ENCODE measurements at regions not wholly inside any gene's neighbourhood (a gene's known extent, or its start where the extent isn't known, plus 50 kb on each side); places are given as distances from the start of the nearest gene placed in this dataset.

- no peak overlapping the region for H3K27ac ChIP-seq
- ATAC-seq, result no peak
- no peaks in the 10 kb centered on the region for H3K27me3 ChIP-seq
- no peaks in the 10 kb centered on the region for H3K36me3 ChIP-seq
- H3K4me3 ChIP-seq, result no peak overlapping the region
- TF ChIP-seq CTCF (IDR thresholded peaks at IDR 0.05), result no peak
- no peak for DNase-seq
- no peaks in the 10 kb centered on the region for H3K9me3 ChIP-seq
- intact Hi-C loops (cut with DNase I), result no loop called here
- no peaks in the 10 kb centered on the region for H3K4me1 ChIP-seq
These were observed 58.8 kb upstream of the MAF start for GRCh38 chr16:79659344-79659743.

- DNase-seq (no peak), ATAC-seq (no peak)
- intact Hi-C loops (cut with DNase I), result no loop called here
- Histone ChIP-seq H3K9me3 (no peaks in the 10 kb centered on the region), H3K4me1 (no peaks in the 10 kb centered on the region), H3K4me3 (no peak overlapping the region), H3K27me3 (no peaks in the 10 kb centered on the region), H3K27ac (no peak overlapping the region), H3K36me3 (no peaks in the 10 kb centered on the region)
- no peak for TF ChIP-seq CTCF (IDR thresholded peaks at IDR 0.05)
These were observed 57.9 kb upstream of the MAF start for GRCh38 chr16:79658301-79659033.

- DNase-seq, result no peak
- H3K4me1 ChIP-seq, result no peaks in the 10 kb centered on the region
- H3K27me3 ChIP-seq, result no peaks in the 10 kb centered on the region
- H3K4me3 ChIP-seq, result no peak overlapping the region
- TF ChIP-seq CTCF (IDR thresholded peaks at IDR 0.05), result no peak
- H3K27ac ChIP-seq, result no peak overlapping the region
- H3K36me3 ChIP-seq, result no peaks in the 10 kb centered on the region
- intact Hi-C loops (cut with DNase I), result no loop called here
- H3K9me3 ChIP-seq, result no peaks in the 10 kb centered on the region
- no peak for ATAC-seq
These were observed 56.1 kb upstream of the MAF start for GRCh38 chr16:79656553-79657115.

DNA sequence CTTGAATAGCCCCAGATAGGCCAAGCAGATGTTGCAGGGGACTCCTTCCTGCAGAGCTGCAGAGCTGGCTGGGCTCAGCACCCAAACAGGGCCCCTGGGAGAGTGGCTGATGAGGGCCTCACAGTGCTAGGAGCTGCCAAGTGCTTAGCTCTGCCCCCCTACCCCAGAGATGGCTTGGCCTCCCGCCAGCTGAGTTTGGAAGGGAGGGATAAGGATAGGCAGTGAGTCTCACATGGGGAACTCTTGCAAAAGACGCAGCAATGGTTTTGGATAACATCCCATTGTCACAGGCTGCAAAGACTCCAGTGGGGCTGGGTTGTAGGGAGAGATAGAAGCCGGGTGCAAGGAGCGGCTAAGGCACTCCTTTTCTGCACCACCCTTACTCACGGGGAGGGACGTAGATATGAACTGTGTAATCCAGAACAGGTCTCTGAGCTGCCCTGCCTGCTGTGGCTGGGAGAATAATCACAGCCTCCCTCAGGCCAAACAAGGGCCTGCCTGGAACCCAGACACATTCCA is 52.9 kb upstream of the MAF start:
- no peak for DNase-seq
- H3K36me3 ChIP-seq, result no peaks in the 10 kb centered on the region
- no peak overlapping the region for H3K4me3 ChIP-seq
- no peak for TF ChIP-seq CTCF (IDR thresholded peaks at IDR 0.05)
- H3K4me1 ChIP-seq, result no peaks in the 10 kb centered on the region
- peak; percentile 35 for ATAC-seq
- H3K27me3 ChIP-seq, result no peaks in the 10 kb centered on the region
- intact Hi-C loops (cut with DNase I), result no loop called here
- H3K27ac ChIP-seq, result no peak overlapping the region
- H3K9me3 ChIP-seq, result no peaks in the 10 kb centered on the region

- peak; percentile 69 for ATAC-seq
- H3K27ac ChIP-seq, result no peak overlapping the region
- no peaks in the 10 kb centered on the region for H3K27me3 ChIP-seq
- no peak for DNase-seq
- no peak overlapping the region for H3K4me3 ChIP-seq
- intact Hi-C loops (cut with DNase I), result no loop called here
- H3K36me3 ChIP-seq, result no peaks in the 10 kb centered on the region
- H3K4me1 ChIP-seq, result no peaks in the 10 kb centered on the region
- no peak for TF ChIP-seq CTCF (IDR thresholded peaks at IDR 0.05)
- H3K9me3 ChIP-seq, result no peaks in the 10 kb centered on the region
These were observed 50.8 kb upstream of the MAF start for GRCh38 chr16:79651363-79651762.

Measured in upper lobe of right lung (tissue), 1 donor.